SK-N-MC (cell line): ENCODE measurements at regions not wholly inside any gene's neighbourhood (a gene's known extent, or its start where the extent isn't known, plus 50 kb on each side); places are given as distances from the start of the nearest gene placed in this dataset.

Experiments
- EZH2 ChIP-seq: fragments of 200-600 bp; sonication (generic); IDR thresholded peaks from one replicate; pipeline ENCODE4 v1.6.1; 2017; ENCODE audit warnings: antibody characterized with exemption
- FOXP2 ChIP-seq: optimal IDR thresholded peaks from 2 replicates; pipeline ENCODE3; 2011; ENCODE audit warnings: mild to moderate bottlenecking, moderate library complexity; ENCODE audit not compliant: insufficient read depth; ENCODE audit errors: extremely low read length, control extremely low read depth
- POLR2AphosphoS5 ChIP-seq: IDR thresholded peaks from 2 replicates; pipeline ENCODE4 v1.6.1; 2012; ENCODE audit warnings: mild to moderate bottlenecking, low read depth, low read length, borderline replicate concordance

DNA sequence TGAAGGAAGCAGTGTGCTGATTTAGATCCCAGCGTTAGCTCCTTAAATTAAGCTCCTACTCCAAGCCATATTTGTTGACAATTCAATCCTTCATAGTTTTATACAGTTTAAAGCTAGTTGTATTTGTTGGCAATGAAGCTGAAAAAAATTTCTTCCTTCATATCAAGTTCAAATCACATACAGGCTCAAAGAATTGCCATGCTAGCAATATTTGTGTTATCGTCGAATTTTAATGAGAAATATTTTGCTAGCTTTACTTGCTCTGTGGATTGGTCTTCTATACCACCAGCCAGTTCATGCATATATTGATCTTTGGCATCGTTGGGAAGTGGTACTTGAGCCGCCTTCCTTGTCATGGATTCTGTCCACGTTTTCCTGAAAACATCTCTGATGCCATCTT lies 204.6 kb upstream of the HDAC4 start:
- TF ChIP-seq EZH2 (no peak), POLR2AphosphoS5 (no peak), FOXP2 (no peak)
